OCI-LY1 (cell line): ENCODE measurements at regions not wholly inside any gene's neighbourhood (a gene's known extent, or its start where the extent isn't known, plus 50 kb on each side); places are given as distances from the start of the nearest gene placed in this dataset.

Source experiments
- H2AFZ ChIP-seq: fragments of 200-600 bp; sonication (generic), shearing (Covaris generic); 2 replicates; pipeline ENCODE4 v1.6.0; 2014; ENCODE audit warnings: antibody characterized with exemption, mild to moderate bottlenecking, low read length
- H3F3A ChIP-seq: fragments of 200-600 bp; sonication (generic), shearing (Covaris generic); 2 replicates; pipeline ENCODE4 v1.6.0; 2014; ENCODE audit warnings: mild to moderate bottlenecking, antibody characterized with exemption, low read length, moderate library complexity; ENCODE audit not compliant: insufficient read depth
- H3K27ac ChIP-seq: fragments of 200-600 bp; sonication (generic); 2 replicates; pipeline ENCODE4 v1.5.1; 2014; ENCODE audit warnings: low read length, mixed run types, mild to moderate bottlenecking, low read depth; ENCODE audit not compliant: poor library complexity, severe bottlenecking
- H3K27me3 ChIP-seq: fragments of 200-600 bp; sonication (generic); 2 replicates; pipeline ENCODE4 v1.6.0; 2014; ENCODE audit warnings: antibody characterized with exemption, mild to moderate bottlenecking, low read length, moderate library complexity; ENCODE audit not compliant: insufficient read depth
- H3K36me3 ChIP-seq: fragments of 200-600 bp; sonication (generic); 2 replicates; pipeline ENCODE4 v1.6.1; 2014; ENCODE audit warnings: mild to moderate bottlenecking, antibody characterized with exemption, low read length, moderate library complexity, mixed read lengths; ENCODE audit not compliant: insufficient read depth
- H3K4me1 ChIP-seq: fragments of 200-600 bp; sonication (generic); 2 replicates; pipeline ENCODE4 v1.5.1; 2014; ENCODE audit warnings: mild to moderate bottlenecking, low read length, moderate library complexity; ENCODE audit not compliant: insufficient read depth, severe bottlenecking
- H3K4me2 ChIP-seq: fragments of 200-600 bp; sonication (generic), shearing (Covaris generic); 2 replicates; pipeline ENCODE4 v1.6.1; 2014; ENCODE audit warnings: low read length
- H3K4me3 ChIP-seq: fragments of 200-600 bp; sonication (generic); 2 replicates; pipeline ENCODE4 v1.5.1; 2014; ENCODE audit warnings: low read length, low read depth, mild to moderate bottlenecking, mixed read lengths; ENCODE audit not compliant: poor library complexity, severe bottlenecking
- H3K79me2 ChIP-seq: fragments of 200-600 bp; shearing (Covaris generic); 2 replicates; pipeline ENCODE4 v1.6.1; 2016; ENCODE audit warnings: mixed run types, low read length, mixed read lengths; ENCODE audit not compliant: insufficient read depth
- H3K9ac ChIP-seq: fragments of 200-600 bp; sonication (generic), shearing (Covaris generic); 2 replicates; pipeline ENCODE4 v1.6.1; 2014; ENCODE audit warnings: mild to moderate bottlenecking, low read length, mixed read lengths
- H3K9me2 ChIP-seq: fragments of 200-600 bp; sonication (generic), shearing (Covaris generic); 2 replicates; pipeline ENCODE4 v1.6.1; 2014; ENCODE audit warnings: low read depth, mild to moderate bottlenecking, low read length, mixed read lengths
- H3K9me3 ChIP-seq: fragments of 200-600 bp; shearing (Covaris generic); 2 replicates; pipeline ENCODE4 v1.6.1; 2014; ENCODE audit warnings: low read length, mixed read lengths
- H4K20me1 ChIP-seq: fragments of 200-600 bp; sonication (generic), shearing (Covaris generic); 2 replicates; pipeline ENCODE4 v1.6.0; 2016; ENCODE audit warnings: mild to moderate bottlenecking, low read length; ENCODE audit not compliant: insufficient read depth
- CTCF ChIP-seq: fragments of 200-600 bp; sonication (generic), shearing (Covaris generic); IDR thresholded peaks from 2 replicates; pipeline ENCODE4 v1.5.1; 2017; ENCODE audit warnings: mild to moderate bottlenecking, antibody characterized with exemption, low read length, moderate library complexity, mixed read lengths
- EZH2 ChIP-seq: fragments of 200-600 bp; sonication (generic), shearing (Covaris generic); IDR thresholded peaks from 2 replicates; pipeline ENCODE4 v1.8.0; 2017; ENCODE audit warnings: borderline replicate concordance, mixed run types, mild to moderate bottlenecking, antibody characterized with exemption, low read length, moderate library complexity, mixed read lengths

GRCh38 chr4:56252561-56253152 is 134.6 kb downstream of the AASDH start:
- Histone ChIP-seq H4K20me1 (no peaks in the 10 kb centered on the region), H3K27me3 (no peaks in the 10 kb centered on the region), H3K36me3 (no peaks in the 10 kb centered on the region), H3K4me3 (no peak overlapping the region), H3K9me2 (no peaks in the 10 kb centered on the region), H3K4me2 (no peak overlapping the region), H3K9me3 (no peaks in the 10 kb centered on the region), H3K9ac (no peak overlapping the region), H3K4me1 (no peaks in the 10 kb centered on the region), H3K27ac (no peak overlapping the region), H2AFZ (no peak overlapping the region), H3K79me2 (no peaks in the 10 kb centered on the region), H3F3A (no peaks in the 10 kb centered on the region)
- TF ChIP-seq EZH2, result no peak
- no peak for TF ChIP-seq CTCF

GRCh38 chr4:56251556-56251955 is 135.7 kb downstream of the AASDH start:
- no peak overlapping the region for H2AFZ ChIP-seq
- no peaks in the 10 kb centered on the region for H3K79me2 ChIP-seq
- no peaks in the 10 kb centered on the region for H4K20me1 ChIP-seq
- no peaks in the 10 kb centered on the region for H3K4me1 ChIP-seq
- H3K27ac ChIP-seq, result no peak overlapping the region
- H3K4me2 ChIP-seq, result no peak overlapping the region
- H3K4me3 ChIP-seq, result no peak overlapping the region
- H3K9me3 ChIP-seq, result no peaks in the 10 kb centered on the region
- no peaks in the 10 kb centered on the region for H3K9me2 ChIP-seq
- TF ChIP-seq CTCF (no peak), EZH2 (no peak)
- H3K9ac ChIP-seq, result no peak overlapping the region
- H3K36me3 ChIP-seq, result no peaks in the 10 kb centered on the region
- no peaks in the 10 kb centered on the region for H3F3A ChIP-seq
- H3K27me3 ChIP-seq, result no peaks in the 10 kb centered on the region

- H3K27me3 ChIP-seq, result no peaks in the 10 kb centered on the region
- H3K36me3 ChIP-seq, result no peaks in the 10 kb centered on the region
- no peaks in the 10 kb centered on the region for H3K4me1 ChIP-seq
- H3K4me3 ChIP-seq, result no peak overlapping the region
- H3K4me2 ChIP-seq, result no peak overlapping the region
- H2AFZ ChIP-seq, result no peak overlapping the region
- H3K79me2 ChIP-seq, result no peaks in the 10 kb centered on the region
- H3K9me2 ChIP-seq, result no peaks in the 10 kb centered on the region
- H3K27ac ChIP-seq, result no peak overlapping the region
- H3K9me3 ChIP-seq, result no peaks in the 10 kb centered on the region
- TF ChIP-seq EZH2 (no peak), CTCF (no peak)
- no peaks in the 10 kb centered on the region for H3F3A ChIP-seq
- no peaks in the 10 kb centered on the region for H4K20me1 ChIP-seq
- H3K9ac ChIP-seq, result no peak overlapping the region
These were observed 136.5 kb downstream of the AASDH start for GRCh38 chr4:56250776-56251175.
